ENCODE measurements at regions not wholly inside any gene's neighbourhood (a gene's known extent, or its start where the extent isn't known, plus 50 kb on each side); places are given as distances from the start of the nearest gene placed in this dataset.

- no peaks in the 10 kb centered on the region for H3K27me3 ChIP-seq (ENCODE audit: control insufficient read depth in 2 of 2, insufficient read depth in 2 of 2, low read length in 2 of 2)
- no peaks in the 10 kb centered on the region for H3K36me3 Mint-ChIP-seq
- no peaks in the 10 kb centered on the region for H3K4me1 Mint-ChIP-seq
- H3K9me3 Mint-ChIP-seq: peaks cover 0 to 11% (median 4%) of the 10 kb centered on the region in 7 donors
- H3K4me1 ChIP-seq (ENCODE audit: control insufficient read depth in 1 of 2, insufficient read depth in 2 of 2, low read length in 2 of 2): no peaks in the 10 kb centered on the region
- no peak overlapping the region for H3K4me3 ChIP-seq (replicated peaks in 1 of 3; ENCODE audit: low read depth in 2 of 3, low read length in 3 of 3)
- TF ChIP-seq CTCF (IDR thresholded peaks at IDR 0.05): no peak
- H3K9ac ChIP-seq (ENCODE audit: insufficient read depth, low read length, poor library complexity, severe bottlenecking): no peak overlapping the region
- no peak overlapping the region for H3K27ac ChIP-seq (ENCODE audit: low read depth in 1 of 2, low read length in 2 of 2)
- H3K36me3 ChIP-seq (replicated peaks in 1 of 2; ENCODE audit: control insufficient read depth in 1 of 2, insufficient read depth in 2 of 2, low read length in 2 of 2): no peaks in the 10 kb centered on the region
- peaks cover 0 to 1% (median 1%) of the 10 kb centered on the region in 3 donors for H3K27me3 Mint-ChIP-seq (ENCODE audit: low read depth in 3 of 3)
- no peaks in the 10 kb centered on the region for H4K20me1 ChIP-seq (ENCODE audit: insufficient read depth, low read length)
- H3K9me3 ChIP-seq (replicated peaks in 1 of 2; ENCODE audit: control insufficient read depth in 1 of 2, insufficient read depth in 1 of 2, low read length in 2 of 2): peaks cover 0 to 5% of the 10 kb centered on the region in 2 donors
- no peak overlapping the region for H3K4me3 Mint-ChIP-seq
- intact Hi-C loops (cut with micrococcal nuclease): no loop called here
- no peaks in the 10 kb centered on the region for H3K79me2 ChIP-seq (ENCODE audit: insufficient read depth, low read length)
- no peak overlapping the region for H3K4me2 ChIP-seq (replicated peaks; ENCODE audit: extremely low read depth, low read length, poor library complexity, severe bottlenecking)
- H3K27ac Mint-ChIP-seq: no peak overlapping the region
- no peak overlapping the region for H2AFZ ChIP-seq (ENCODE audit: insufficient read depth, low read depth, low read length, poor library complexity, severe bottlenecking)
- 81% methylated on average over 2 of the region's 3 CpGs for WGBS (ENCODE audit: insufficient coverage)
- DNase-seq: no peak
Observed at GRCh38 chr4:31908261-31908660, 1188.1 kb downstream of the PCDH7 start.

- H3K9ac ChIP-seq (ENCODE audit: insufficient read depth, low read length, poor library complexity, severe bottlenecking): no peak overlapping the region
- Mint-ChIP-seq H3K9me3 (peaks cover 2 to 19% (median 3%) of the 10 kb centered on the region in 7 donors), H3K27me3 (ENCODE audit: low read depth in 3 of 3) (peaks cover 0 to 2% (median 2%) of the 10 kb centered on the region in 3 donors), H3K36me3 (no peaks in the 10 kb centered on the region), H3K4me3 (no peak overlapping the region), H3K4me1 (no peaks in the 10 kb centered on the region), H3K27ac (no peak overlapping the region)
- H3K4me2 ChIP-seq (replicated peaks; ENCODE audit: extremely low read depth, low read length, poor library complexity, severe bottlenecking): no peak overlapping the region
- H3K79me2 ChIP-seq (ENCODE audit: insufficient read depth, low read length): no peaks in the 10 kb centered on the region
- no peak for TF ChIP-seq CTCF (IDR thresholded peaks at IDR 0.05)
- H3K4me3 ChIP-seq (replicated peaks in 1 of 3; ENCODE audit: low read depth in 2 of 3, low read length in 3 of 3): no peak overlapping the region
- H3K9me3 ChIP-seq (replicated peaks in 1 of 2; ENCODE audit: control insufficient read depth in 1 of 2, insufficient read depth in 1 of 2, low read length in 2 of 2): peaks cover 10 to 18% of the 10 kb centered on the region in 2 donors
- H2AFZ ChIP-seq (ENCODE audit: insufficient read depth, low read depth, low read length, poor library complexity, severe bottlenecking): no peak overlapping the region
- intact Hi-C loops (cut with micrococcal nuclease): no loop called here
- H3K27me3 ChIP-seq (ENCODE audit: control insufficient read depth in 2 of 2, insufficient read depth in 2 of 2, low read length in 2 of 2): no peaks in the 10 kb centered on the region
- H3K4me1 ChIP-seq (ENCODE audit: control insufficient read depth in 1 of 2, insufficient read depth in 2 of 2, low read length in 2 of 2): no peaks in the 10 kb centered on the region
- no CpG with 5 or more reads among the region's 1 CpG for WGBS (ENCODE audit: insufficient coverage)
- no peak overlapping the region for H3K27ac ChIP-seq (ENCODE audit: low read depth in 1 of 2, low read length in 2 of 2)
- no peaks in the 10 kb centered on the region for H4K20me1 ChIP-seq (ENCODE audit: insufficient read depth, low read length)
- no peak for DNase-seq
- H3K36me3 ChIP-seq (replicated peaks in 1 of 2; ENCODE audit: control insufficient read depth in 1 of 2, insufficient read depth in 2 of 2, low read length in 2 of 2): no peaks in the 10 kb centered on the region
Observed at GRCh38 chr4:31917334-31917733, 1197.2 kb downstream of the PCDH7 start.
